ENCODE measurements at regions not wholly inside any gene's neighbourhood (a gene's known extent, or its start where the extent isn't known, plus 50 kb on each side); places are given as distances from the start of the nearest gene placed in this dataset.

DNA sequence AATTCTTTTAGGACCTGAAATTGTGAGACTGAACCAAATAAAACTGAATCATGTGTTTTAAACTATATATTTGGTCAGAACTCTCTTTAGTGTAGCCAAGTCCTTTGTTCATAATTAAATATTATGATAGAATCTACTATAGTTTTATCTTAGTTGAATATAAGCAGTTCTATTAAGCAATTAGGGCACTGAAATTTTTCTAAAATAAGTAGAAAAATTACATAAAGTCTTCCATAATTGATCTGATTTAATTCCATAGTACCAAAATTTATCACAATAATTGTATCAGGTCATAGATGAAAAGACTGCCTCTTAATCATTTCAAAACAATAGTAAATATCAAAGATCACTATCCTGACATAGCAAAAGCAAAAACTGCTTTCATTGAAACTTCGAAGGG is 90.1 kb upstream of the BET1 start:
- Histone ChIP-seq H3K4me2 (ENCODE audit: low read length) (no peak overlapping the region), H3K36me3 (ENCODE audit: insufficient read depth, low read length) (no peaks in the 10 kb centered on the region), H3K27me3 (ENCODE audit: insufficient read depth, low read depth, low read length) (no peaks in the 10 kb centered on the region), H3K27ac (ENCODE audit: low read length) (no peak overlapping the region), H4K20me1 (ENCODE audit: insufficient read depth) (no peaks in the 10 kb centered on the region), H3K79me2 (replicated peaks; ENCODE audit: insufficient read depth, low read length) (no peaks in the 10 kb centered on the region), H3K4me3 (ENCODE audit: low read length) (no peak overlapping the region), H3K9me2 (ENCODE audit: insufficient read depth, low read length) (no peaks in the 10 kb centered on the region), H2AFZ (ENCODE audit: low read depth, low read length) (no peak overlapping the region), H3F3A (ENCODE audit: insufficient read depth, low read length, poor library complexity, severe bottlenecking) (no peaks in the 10 kb centered on the region), H3K9me3 (ENCODE audit: low read length) (no peaks in the 10 kb centered on the region), H3K9ac (ENCODE audit: low read length) (no peak overlapping the region)
- TF ChIP-seq EZH2 (IDR thresholded peaks at IDR 0.05; ENCODE audit: borderline replicate concordance, insufficient read depth, low read length, poor library complexity, severe bottlenecking) (no peak), RAD21 (conservative IDR thresholded peaks at IDR 0.05) (no peak), POLR2AphosphoS5 (IDR thresholded peaks at IDR 0.05) (no peak), EP300 (conservative IDR thresholded peaks at IDR 0.05; ENCODE audit: poor library complexity, severe bottlenecking) (no peak), MXI1 (conservative IDR thresholded peaks at IDR 0.05; ENCODE audit: poor library complexity, severe bottlenecking) (no peak), SMC3 (conservative IDR thresholded peaks at IDR 0.05; ENCODE audit: poor library complexity) (no peak), TAF1 (IDR thresholded peaks at IDR 0.05; ENCODE audit: low read depth) (no peak)
- TF ChIP-seq, protein P1, sequence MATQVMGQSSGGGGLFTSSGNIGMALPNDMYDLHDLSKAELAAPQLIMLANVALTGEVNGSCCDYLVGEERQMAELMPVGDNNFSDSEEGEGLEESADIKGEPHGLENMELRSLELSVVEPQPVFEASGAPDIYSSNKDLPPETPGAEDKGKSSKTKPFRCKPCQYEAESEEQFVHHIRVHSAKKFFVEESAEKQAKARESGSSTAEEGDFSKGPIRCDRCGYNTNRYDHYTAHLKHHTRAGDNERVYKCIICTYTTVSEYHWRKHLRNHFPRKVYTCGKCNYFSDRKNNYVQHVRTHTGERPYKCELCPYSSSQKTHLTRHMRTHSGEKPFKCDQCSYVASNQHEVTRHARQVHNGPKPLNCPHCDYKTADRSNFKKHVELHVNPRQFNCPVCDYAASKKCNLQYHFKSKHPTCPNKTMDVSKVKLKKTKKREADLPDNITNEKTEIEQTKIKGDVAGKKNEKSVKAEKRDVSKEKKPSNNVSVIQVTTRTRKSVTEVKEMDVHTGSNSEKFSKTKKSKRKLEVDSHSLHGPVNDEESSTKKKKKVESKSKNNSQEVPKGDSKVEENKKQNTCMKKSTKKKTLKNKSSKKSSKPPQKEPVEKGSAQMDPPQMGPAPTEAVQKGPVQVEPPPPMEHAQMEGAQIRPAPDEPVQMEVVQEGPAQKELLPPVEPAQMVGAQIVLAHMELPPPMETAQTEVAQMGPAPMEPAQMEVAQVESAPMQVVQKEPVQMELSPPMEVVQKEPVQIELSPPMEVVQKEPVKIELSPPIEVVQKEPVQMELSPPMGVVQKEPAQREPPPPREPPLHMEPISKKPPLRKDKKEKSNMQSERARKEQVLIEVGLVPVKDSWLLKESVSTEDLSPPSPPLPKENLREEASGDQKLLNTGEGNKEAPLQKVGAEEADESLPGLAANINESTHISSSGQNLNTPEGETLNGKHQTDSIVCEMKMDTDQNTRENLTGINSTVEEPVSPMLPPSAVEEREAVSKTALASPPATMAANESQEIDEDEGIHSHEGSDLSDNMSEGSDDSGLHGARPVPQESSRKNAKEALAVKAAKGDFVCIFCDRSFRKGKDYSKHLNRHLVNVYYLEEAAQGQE (IDR thresholded peaks at IDR 0.05; ENCODE audit: borderline replicate concordance): no peak
- TF ChIP-seq, protein P2, sequence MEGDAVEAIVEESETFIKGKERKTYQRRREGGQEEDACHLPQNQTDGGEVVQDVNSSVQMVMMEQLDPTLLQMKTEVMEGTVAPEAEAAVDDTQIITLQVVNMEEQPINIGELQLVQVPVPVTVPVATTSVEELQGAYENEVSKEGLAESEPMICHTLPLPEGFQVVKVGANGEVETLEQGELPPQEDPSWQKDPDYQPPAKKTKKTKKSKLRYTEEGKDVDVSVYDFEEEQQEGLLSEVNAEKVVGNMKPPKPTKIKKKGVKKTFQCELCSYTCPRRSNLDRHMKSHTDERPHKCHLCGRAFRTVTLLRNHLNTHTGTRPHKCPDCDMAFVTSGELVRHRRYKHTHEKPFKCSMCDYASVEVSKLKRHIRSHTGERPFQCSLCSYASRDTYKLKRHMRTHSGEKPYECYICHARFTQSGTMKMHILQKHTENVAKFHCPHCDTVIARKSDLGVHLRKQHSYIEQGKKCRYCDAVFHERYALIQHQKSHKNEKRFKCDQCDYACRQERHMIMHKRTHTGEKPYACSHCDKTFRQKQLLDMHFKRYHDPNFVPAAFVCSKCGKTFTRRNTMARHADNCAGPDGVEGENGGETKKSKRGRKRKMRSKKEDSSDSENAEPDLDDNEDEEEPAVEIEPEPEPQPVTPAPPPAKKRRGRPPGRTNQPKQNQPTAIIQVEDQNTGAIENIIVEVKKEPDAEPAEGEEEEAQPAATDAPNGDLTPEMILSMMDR (IDR thresholded peaks at IDR 0.05; ENCODE audit: poor library complexity, severe bottlenecking): no peak

DNA sequence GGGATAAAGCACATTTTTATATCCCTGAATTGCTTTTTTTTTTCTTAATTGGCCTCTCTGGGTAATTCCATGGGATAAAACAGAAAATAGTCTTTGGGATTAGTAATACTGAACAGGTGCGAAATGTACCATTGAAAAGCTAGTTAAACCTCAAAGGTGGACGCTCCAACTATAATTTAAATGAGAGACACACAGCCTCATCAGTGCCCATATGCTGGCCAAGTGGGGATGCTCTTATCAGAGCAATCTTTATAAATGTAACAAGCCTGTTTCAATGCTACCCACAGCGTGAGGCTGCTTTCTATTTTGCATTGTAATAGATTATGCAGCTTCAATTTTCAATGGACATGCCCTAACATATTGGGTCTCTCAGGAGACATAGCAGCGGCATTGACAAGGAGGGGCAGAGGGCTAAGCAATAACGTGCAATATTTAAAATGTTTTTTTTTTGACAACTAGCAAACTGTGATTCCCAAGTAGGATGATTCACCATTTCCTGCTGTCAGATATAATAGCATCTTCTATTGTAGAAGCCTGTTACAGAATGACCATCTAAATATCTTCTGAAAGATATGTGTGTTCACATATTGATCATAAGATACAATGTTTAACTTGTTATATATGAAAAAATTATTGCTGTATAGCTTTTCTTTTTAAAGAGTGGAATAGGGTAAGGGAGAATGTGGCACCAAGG is 91.3 kb upstream of the BET1 start:
- TF ChIP-seq EP300 (conservative IDR thresholded peaks at IDR 0.05; ENCODE audit: poor library complexity, severe bottlenecking) (no peak), POLR2AphosphoS5 (IDR thresholded peaks at IDR 0.05) (no peak), RAD21 (conservative IDR thresholded peaks at IDR 0.05) (no peak), SMC3 (conservative IDR thresholded peaks at IDR 0.05; ENCODE audit: poor library complexity) (no peak), MXI1 (conservative IDR thresholded peaks at IDR 0.05; ENCODE audit: poor library complexity, severe bottlenecking) (no peak), EZH2 (IDR thresholded peaks at IDR 0.05; ENCODE audit: borderline replicate concordance, insufficient read depth, low read length, poor library complexity, severe bottlenecking) (no peak), TAF1 (IDR thresholded peaks at IDR 0.05; ENCODE audit: low read depth) (no peak)
- TF ChIP-seq, protein P2 (IDR thresholded peaks at IDR 0.05; ENCODE audit: poor library complexity, severe bottlenecking): no peak
- TF ChIP-seq, protein P1 (IDR thresholded peaks at IDR 0.05; ENCODE audit: borderline replicate concordance): no peak
- Histone ChIP-seq H3K4me2 (ENCODE audit: low read length) (no peak overlapping the region), H3K4me3 (ENCODE audit: low read length) (no peak overlapping the region), H3K27ac (ENCODE audit: low read length) (no peak overlapping the region), H3K79me2 (replicated peaks; ENCODE audit: insufficient read depth, low read length) (no peaks in the 10 kb centered on the region), H3F3A (ENCODE audit: insufficient read depth, low read length, poor library complexity, severe bottlenecking) (no peaks in the 10 kb centered on the region), H3K9me2 (ENCODE audit: insufficient read depth, low read length) (no peaks in the 10 kb centered on the region), H3K36me3 (ENCODE audit: insufficient read depth, low read length) (no peaks in the 10 kb centered on the region), H3K9ac (ENCODE audit: low read length) (no peak overlapping the region), H3K9me3 (ENCODE audit: low read length) (no peaks in the 10 kb centered on the region), H2AFZ (ENCODE audit: low read depth, low read length) (no peak overlapping the region), H3K27me3 (ENCODE audit: insufficient read depth, low read depth, low read length) (no peaks in the 10 kb centered on the region), H4K20me1 (ENCODE audit: insufficient read depth) (no peaks in the 10 kb centered on the region)
